Naive thymus-derived CD8-positive, alpha-beta T cell (primary cell): ENCODE measurements at regions not wholly inside any gene's neighbourhood (a gene's known extent, or its start where the extent isn't known, plus 50 kb on each side); places are given as distances from the start of the nearest gene placed in this dataset.
A peak's percentile ranks its signal among the peaks of the same experiment; 100 is the strongest.

Experiments used
- ATAC-seq, 2 donors: fragments of 150-1000 bp; cut with Tn5 transposase in 1 of 2; sonication (Bioruptor Pico), chemical (Tn5 transposase) in 1 of 2; 1 replicate in 1 of 2; 2 replicates in 1 of 2; pipeline ENCODE4 v1.10.0; 2021; ENCODE audit warnings: mild to moderate bottlenecking in 2 of 2, moderate library complexity in 2 of 2
- POLR2A ChIA-PET: fragments of 350-600 bp; sonication (Branson Sonifier 250); formaldehyde crosslinking; loops from one replicate; lab custom pipeline; 2021; ENCODE audit warnings: antibody characterized with exemption; lab: Charles Lee
- DNase-seq, 10 donors: peaks; one replicate each; pipeline versions ENCODE4 v3.0.0 to v3.0.0-alpha.2; 2020 to 2022
- H3K27ac Mint-ChIP-seq, 10 donors: one replicate each; pipeline ENCODE4 v1.8.0; 2020 to 2022; ENCODE audit warnings: mild to moderate bottlenecking in 10 of 10, mixed read lengths in 10 of 10, moderate library complexity in 4 of 10, inconsistent platforms in 1 of 10
- H3K27me3 Mint-ChIP-seq, 5 donors: one replicate each; pipeline ENCODE4 v1.8.0; 2021 to 2022; ENCODE audit warnings: mixed read lengths in 5 of 5
- H3K36me3 Mint-ChIP-seq, 3 donors: one replicate each; pipeline ENCODE4 v1.8.0; 2020 to 2022; ENCODE audit warnings: mixed read lengths in 3 of 3, mild to moderate bottlenecking in 2 of 3, inconsistent platforms in 1 of 3
- H3K4me1 Mint-ChIP-seq, 4 donors: one replicate each; pipeline ENCODE4 v1.8.0; 2021 to 2022; ENCODE audit warnings: mixed read lengths in 4 of 4
- H3K4me3 Mint-ChIP-seq, 10 donors: one replicate each; pipeline ENCODE4 v1.8.0; 2020 to 2022; ENCODE audit warnings: mild to moderate bottlenecking in 10 of 10, mixed read lengths in 10 of 10, moderate library complexity in 6 of 10, inconsistent platforms in 1 of 10
- H3K9me3 Mint-ChIP-seq, 9 donors: one replicate each; pipeline ENCODE4 v1.8.0; 2020 to 2022; ENCODE audit warnings: mixed read lengths in 9 of 9, mild to moderate bottlenecking in 3 of 9, inconsistent platforms in 1 of 9, moderate library complexity in 1 of 9

DNA sequence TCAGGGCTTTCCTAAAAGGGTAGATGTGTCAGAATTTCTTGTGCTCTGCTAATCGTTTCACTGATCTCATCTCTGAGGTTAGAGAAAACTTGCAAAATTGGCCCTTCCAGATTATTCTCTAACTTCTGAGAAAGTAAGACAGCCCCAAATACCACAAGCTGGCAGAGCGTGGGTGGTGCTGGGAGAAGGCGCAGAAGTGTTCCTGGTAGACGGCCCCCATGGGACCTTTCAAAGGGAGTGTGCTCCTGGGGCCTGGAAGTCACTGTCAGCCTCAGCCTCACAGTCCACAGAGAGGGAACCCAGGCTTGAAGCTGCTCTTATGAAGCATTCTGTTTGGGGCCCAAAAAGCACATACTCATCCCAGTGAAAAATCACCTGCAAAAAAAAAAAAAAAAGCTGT, 86.5 kb upstream of the PFN2 start:
- POLR2A ChIA-PET = no interaction called here
- Mint-ChIP-seq H3K27me3 (peaks cover 8 to 40% (median 14%) of the 10 kb centered on the region in 5 donors), H3K27ac (no peak overlapping the region), H3K4me1 (no peaks in the 10 kb centered on the region), H3K36me3 (no peaks in the 10 kb centered on the region), H3K4me3 (no peak overlapping the region), H3K9me3 (no peaks in the 10 kb centered on the region)
- ATAC-seq (no peak), DNase-seq (no peak)

DNA sequence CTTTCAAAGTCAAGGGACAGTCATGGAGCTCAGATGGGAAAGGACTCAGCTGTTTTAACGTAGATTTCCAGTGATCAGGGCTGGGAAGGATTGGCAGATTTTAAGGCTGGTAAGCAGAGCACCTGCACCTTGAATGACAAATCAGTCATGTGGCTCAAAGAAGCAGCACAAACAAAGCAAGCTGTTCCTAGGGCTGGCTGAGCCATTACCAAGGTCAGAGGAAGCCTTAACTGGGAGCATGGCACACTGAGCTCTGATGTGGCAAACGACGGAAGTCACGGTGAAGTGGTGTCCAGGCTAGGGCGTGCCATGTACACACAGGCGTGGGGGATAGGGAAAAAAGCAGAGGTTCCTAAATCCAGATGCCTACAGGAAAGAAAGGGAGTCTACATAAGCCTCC, 84.6 kb upstream of the PFN2 start:
- Mint-ChIP-seq H3K27ac (no peak overlapping the region), H3K9me3 (no peaks in the 10 kb centered on the region), H3K4me1 (peaks cover 0 to 3% (median 0%) of the 10 kb centered on the region in 4 donors), H3K27me3 (peaks cover 6 to 52% (median 14%) of the 10 kb centered on the region in 5 donors), H3K4me3 (no peak overlapping the region), H3K36me3 (no peaks in the 10 kb centered on the region)
- POLR2A ChIA-PET = no interaction called here
- ATAC-seq (no peak), DNase-seq (no peak)

- Mint-ChIP-seq H3K4me3 (no peak overlapping the region), H3K27ac (no peak overlapping the region), H3K4me1 (peaks cover 0 to 3% (median 0%) of the 10 kb centered on the region in 4 donors), H3K36me3 (no peaks in the 10 kb centered on the region), H3K27me3 (peaks cover 5 to 59% (median 14%) of the 10 kb centered on the region in 5 donors), H3K9me3 (no peaks in the 10 kb centered on the region)
- POLR2A ChIA-PET = no interaction called here
- DNase-seq (no peak), ATAC-seq (no peak)
Measured at GRCh38 chr3:150054635-150055034, 83.9 kb upstream of the PFN2 start.

DNA sequence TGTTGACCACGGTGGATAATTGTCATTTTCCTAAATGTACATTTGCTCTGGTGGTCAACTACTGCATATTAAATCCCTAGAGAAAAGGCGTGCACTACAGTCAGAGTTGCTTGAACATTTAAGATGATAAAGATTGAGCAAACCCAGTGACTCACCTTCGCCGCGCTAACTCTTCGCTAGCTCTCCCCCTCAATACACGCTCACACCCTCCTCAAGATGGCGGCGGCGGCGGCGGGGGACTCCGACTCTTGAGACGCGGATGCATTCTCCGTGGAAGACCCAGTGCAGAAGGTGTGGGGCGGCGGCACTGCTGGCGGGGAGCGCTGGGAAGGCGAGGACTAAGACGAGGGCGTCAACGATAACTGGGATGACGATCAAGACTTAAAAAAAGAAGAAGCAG, 79.8 kb upstream of the PFN2 start:
- POLR2A ChIA-PET = no interaction called here
- DNase-seq = no peak
- no peak for ATAC-seq
- H3K4me3 Mint-ChIP-seq = no peak overlapping the region
- no peak overlapping the region for H3K27ac Mint-ChIP-seq
- H3K36me3 Mint-ChIP-seq = no peaks in the 10 kb centered on the region
- H3K4me1 Mint-ChIP-seq = peaks cover 0 to 3% (median 0%) of the 10 kb centered on the region in 4 donors
- H3K27me3 Mint-ChIP-seq = peaks cover 4 to 51% (median 10%) of the 10 kb centered on the region in 5 donors
- peaks cover 0 to under 1% (median 0%) of the 10 kb centered on the region in 9 donors for H3K9me3 Mint-ChIP-seq

- Mint-ChIP-seq H3K4me1 (peaks cover 0 to 3% (median 0%) of the 10 kb centered on the region in 4 donors), H3K9me3 (peaks cover 0 to 3% (median 0%) of the 10 kb centered on the region in 9 donors), H3K27ac (no peak overlapping the region), H3K4me3 (no peak overlapping the region), H3K36me3 (no peaks in the 10 kb centered on the region), H3K27me3 (peaks cover 2 to 39% (median 3%) of the 10 kb centered on the region in 5 donors)
- ATAC-seq = no peak
- POLR2A ChIA-PET = no interaction called here
- no peak for DNase-seq
Measured at GRCh38 chr3:150049317-150049716, 78.6 kb upstream of the PFN2 start.

DNA sequence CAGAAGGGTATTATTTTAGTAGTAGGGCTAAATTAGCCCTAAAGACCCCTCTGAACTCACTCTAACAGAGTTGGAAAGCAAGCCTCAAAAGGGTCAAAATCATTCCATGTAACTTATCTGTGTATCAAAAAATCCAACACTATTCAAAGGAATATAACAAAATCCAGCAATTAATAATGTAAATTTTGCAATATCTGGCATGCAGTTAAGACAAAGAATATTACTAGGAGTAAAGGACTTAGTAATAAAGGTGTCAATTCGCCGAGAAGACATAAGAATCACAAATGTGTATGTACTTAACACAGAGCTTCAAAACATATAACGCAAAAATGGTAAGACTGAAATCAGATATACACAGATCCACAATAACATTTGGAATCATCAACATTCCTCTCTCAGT, 71.2 kb upstream of the PFN2 start:
- POLR2A ChIA-PET = no interaction called here
- Mint-ChIP-seq H3K27me3 (peaks cover 6 to 19% (median 14%) of the 10 kb centered on the region in 5 donors), H3K36me3 (peaks cover 0 to 13% (median 9%) of the 10 kb centered on the region in 3 donors), H3K27ac (no peak overlapping the region), H3K9me3 (peaks cover 0 to 25% (median 14%) of the 10 kb centered on the region in 9 donors), H3K4me1 (no peaks in the 10 kb centered on the region), H3K4me3 (no peak overlapping the region)
- DNase-seq (no peak), ATAC-seq (no peak)

DNA sequence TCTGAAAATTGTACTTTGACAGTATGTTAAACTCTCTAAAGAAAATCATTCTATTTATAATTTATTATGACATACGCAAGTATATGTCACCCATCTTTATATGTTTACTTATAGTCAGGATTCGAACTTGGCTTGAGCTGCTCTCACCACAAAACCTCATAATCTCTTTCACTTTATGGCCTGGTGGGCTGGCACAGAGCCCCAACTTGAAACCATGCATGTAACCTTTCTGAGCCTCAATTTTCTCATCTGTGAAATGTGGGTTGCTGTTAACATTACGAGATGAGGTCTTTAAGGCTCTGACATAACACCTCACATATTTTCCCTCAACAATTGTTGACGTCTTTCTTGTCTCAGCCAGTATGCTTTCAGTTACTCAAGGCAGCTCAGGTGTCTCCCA, 69.4 kb upstream of the PFN2 start:
- no peak for ATAC-seq
- no peaks in the 10 kb centered on the region for H3K4me1 Mint-ChIP-seq
- POLR2A ChIA-PET = no interaction called here

GRCh38 chr3:150038830-150039229, 68.1 kb upstream of the PFN2 start:
- H3K9me3 Mint-ChIP-seq = peaks cover 0 to 25% (median 14%) of the 10 kb centered on the region in 9 donors
- ATAC-seq = no peak
- DNase-seq = no peak
- no peak overlapping the region for H3K27ac Mint-ChIP-seq
- no peaks in the 10 kb centered on the region for H3K4me1 Mint-ChIP-seq
- POLR2A ChIA-PET = no interaction called here
- H3K27me3 Mint-ChIP-seq = peaks cover 7 to 40% (median 16%) of the 10 kb centered on the region in 5 donors
- H3K4me3 Mint-ChIP-seq = no peak overlapping the region
- peaks cover 0 to 13% (median 9%) of the 10 kb centered on the region in 3 donors for H3K36me3 Mint-ChIP-seq

More for the DNA sequence above, 69.4 kb upstream of the PFN2 start:
- Mint-ChIP-seq H3K27me3 (peaks cover 6 to 31% (median 15%) of the 10 kb centered on the region in 5 donors), H3K27ac (no peak overlapping the region), H3K4me3 (peak overlapping the region in 1 of 10 donors; percentile 15), H3K36me3 (peaks cover 0 to 13% (median 9%) of the 10 kb centered on the region in 3 donors), H3K9me3 (peaks cover 0 to 25% (median 14%) of the 10 kb centered on the region in 9 donors)
- no peak for DNase-seq

GRCh38 chr3:150036780-150037179, 66.1 kb upstream of the PFN2 start:
- Mint-ChIP-seq H3K4me3 (no peak overlapping the region), H3K27ac (no peak overlapping the region), H3K36me3 (peaks cover 0 to 9% (median 3%) of the 10 kb centered on the region in 3 donors), H3K4me1 (no peaks in the 10 kb centered on the region), H3K9me3 (peaks cover 0 to 14% (median 8%) of the 10 kb centered on the region in 9 donors), H3K27me3 (peaks cover 9 to 45% (median 13%) of the 10 kb centered on the region in 5 donors)
- DNase-seq (no peak), ATAC-seq (no peak)
- POLR2A ChIA-PET = no interaction called here

DNA sequence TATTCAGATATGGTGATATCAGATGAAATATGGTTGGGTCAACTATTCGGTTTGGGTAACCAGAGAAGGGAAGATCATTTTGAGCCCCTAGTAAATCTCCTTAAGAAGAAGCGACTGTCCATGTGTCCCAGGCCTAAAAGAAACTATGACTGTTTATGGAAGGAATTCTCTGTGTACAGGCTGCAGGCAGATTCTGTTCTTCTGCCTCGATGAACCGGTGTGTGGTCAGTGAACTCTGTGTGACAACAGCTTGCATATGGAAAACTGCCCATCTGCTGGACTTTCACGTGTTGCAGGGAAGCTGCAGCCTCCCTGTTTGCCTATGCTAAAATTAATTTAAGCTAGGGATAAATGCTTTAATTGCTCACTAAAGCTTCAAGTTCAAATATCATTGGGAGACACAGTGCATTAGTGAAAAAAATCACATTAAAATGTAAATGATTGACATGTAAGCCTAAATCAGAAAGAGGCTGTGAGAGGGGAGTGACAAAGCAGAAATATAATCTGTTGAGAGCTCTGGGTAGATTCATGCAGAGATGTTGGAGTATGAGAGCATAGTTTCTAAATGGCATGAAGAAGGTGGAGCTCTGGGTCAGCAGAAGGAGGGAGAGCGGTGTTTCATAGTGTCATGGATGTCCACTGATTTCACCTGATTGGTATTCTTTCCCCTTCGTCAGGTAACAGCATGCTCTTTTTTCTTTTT, 65.4 kb upstream of the PFN2 start:
- peaks cover 0 to 2% (median 0%) of the 10 kb centered on the region in 3 donors for H3K36me3 Mint-ChIP-seq
- peaks cover 8 to 45% (median 14%) of the 10 kb centered on the region in 5 donors for H3K27me3 Mint-ChIP-seq
- DNase-seq (no peak), ATAC-seq (no peak)
- no peak overlapping the region for H3K4me3 Mint-ChIP-seq
- no peak overlapping the region for H3K27ac Mint-ChIP-seq
- no peaks in the 10 kb centered on the region for H3K4me1 Mint-ChIP-seq
- POLR2A ChIA-PET = no interaction called here
- peaks cover 0 to 7% (median 1%) of the 10 kb centered on the region in 9 donors for H3K9me3 Mint-ChIP-seq

DNA sequence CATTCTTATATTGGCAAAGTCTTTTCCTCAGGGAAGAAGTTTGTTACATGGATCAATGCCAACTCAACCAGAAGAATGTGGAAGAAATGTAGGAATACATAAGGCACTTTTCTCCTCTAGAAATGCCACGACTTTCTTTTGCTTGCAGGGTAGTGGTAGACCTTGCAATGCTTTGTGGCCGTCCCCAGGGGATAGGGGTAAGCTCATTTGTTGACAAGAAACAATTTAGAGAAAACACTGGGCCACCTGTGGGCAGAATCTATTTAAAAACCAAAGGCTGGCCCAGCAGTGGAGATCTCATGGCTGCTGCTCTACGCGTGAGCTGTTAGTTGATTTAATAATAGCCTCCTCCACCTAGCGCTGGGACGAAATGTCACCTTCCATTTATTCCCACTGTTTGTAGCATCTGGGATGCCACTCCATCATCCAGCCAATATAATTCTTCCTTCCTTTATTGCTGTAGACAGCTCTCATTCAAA, 64.6 kb upstream of the PFN2 start:
- no peak for DNase-seq
- POLR2A ChIA-PET = no interaction called here
- Mint-ChIP-seq H3K36me3 (no peaks in the 10 kb centered on the region), H3K27ac (no peak overlapping the region), H3K4me3 (no peak overlapping the region), H3K4me1 (no peaks in the 10 kb centered on the region), H3K27me3 (peaks cover 4 to 38% (median 14%) of the 10 kb centered on the region in 5 donors), H3K9me3 (peaks cover 0 to 3% (median 0%) of the 10 kb centered on the region in 9 donors)
- ATAC-seq = no peak

- H3K27me3 Mint-ChIP-seq = peaks cover 4 to 43% (median 13%) of the 10 kb centered on the region in 5 donors
Measured at GRCh38 chr3:150033721-150034120, 63.0 kb upstream of the PFN2 start.

GRCh38 chr3:150030841-150031240, 60.1 kb upstream of the PFN2 start:
- no peak overlapping the region for H3K4me3 Mint-ChIP-seq
- no peak for ATAC-seq
- no peak for DNase-seq
- H3K4me1 Mint-ChIP-seq = no peaks in the 10 kb centered on the region
- H3K27me3 Mint-ChIP-seq = peaks cover 13 to 62% (median 30%) of the 10 kb centered on the region in 5 donors
- peaks cover 0 to 12% (median 0%) of the 10 kb centered on the region in 3 donors for H3K36me3 Mint-ChIP-seq
- H3K27ac Mint-ChIP-seq = no peak overlapping the region
- POLR2A ChIA-PET = no interaction called here
- peaks cover 4 to 21% (median 13%) of the 10 kb centered on the region in 9 donors for H3K9me3 Mint-ChIP-seq

More at GRCh38 chr3:150033721-150034120, 63.0 kb upstream of the PFN2 start:
- DNase-seq (no peak), ATAC-seq (no peak)
- H3K4me1 Mint-ChIP-seq = no peaks in the 10 kb centered on the region
- peaks cover 0 to 3% (median 0%) of the 10 kb centered on the region in 9 donors for H3K9me3 Mint-ChIP-seq
- H3K36me3 Mint-ChIP-seq = no peaks in the 10 kb centered on the region
- no peak overlapping the region for H3K27ac Mint-ChIP-seq
- no peak overlapping the region for H3K4me3 Mint-ChIP-seq
- POLR2A ChIA-PET = no interaction called here
